IMR-90 (cell line): ENCODE measurements at regions not wholly inside any gene's neighbourhood (a gene's known extent, or its start where the extent isn't known, plus 50 kb on each side); places are given as distances from the start of the nearest gene placed in this dataset.

Experiments
- CHD1 ChIP-seq: IDR thresholded peaks from 2 replicates; pipeline ENCODE4 v1.6.1; 2012; ENCODE audit warnings: low read depth, low read length, improper control_type of control experiment
- CTCF ChIP-seq: conservative IDR thresholded peaks from 2 replicates; pipeline ENCODE4 v1.5.1; 2012; ENCODE audit warnings: mild to moderate bottlenecking, low read depth, low read length, improper control_type of control experiment
- MAFK ChIP-seq: IDR thresholded peaks from 2 replicates; pipeline ENCODE4 v1.6.1; 2012; ENCODE audit warnings: low read depth, low read length, improper control_type of control experiment
- POLR2A ChIP-seq: IDR thresholded peaks from 2 replicates; pipeline ENCODE4 v1.6.1; 2012; ENCODE audit warnings: mild to moderate bottlenecking, low read depth, low read length
- RCOR1 ChIP-seq: IDR thresholded peaks from 2 replicates; pipeline ENCODE4 v1.6.1; 2012; ENCODE audit warnings: mild to moderate bottlenecking, low read length, improper control_type of control experiment; ENCODE audit not compliant: insufficient replicate concordance
- RFX5 ChIP-seq: IDR thresholded peaks from 2 replicates; pipeline ENCODE4 v1.8.0; 2012; ENCODE audit warnings: low read depth, mild to moderate bottlenecking, low read length, moderate library complexity
- SMC3 ChIP-seq: fragments of 150-350 bp; IDR thresholded peaks from 2 replicates; pipeline ENCODE4 v1.6.1; 2016; ENCODE audit warnings: low read depth, mild to moderate bottlenecking, antibody characterized with exemption, low read length, moderate library complexity
- USF2 ChIP-seq: fragments of 150-350 bp; IDR thresholded peaks from 2 replicates; pipeline ENCODE4 v1.6.1; 2017; ENCODE audit warnings: mild to moderate bottlenecking, antibody characterized with exemption, low read length, low read depth

- no peak for TF ChIP-seq CTCF
- TF ChIP-seq MAFK, result no peak
- no peak for TF ChIP-seq RFX5
- no peak for TF ChIP-seq USF2
- no peak for TF ChIP-seq CHD1
- no peak for TF ChIP-seq POLR2A
- no peak for TF ChIP-seq RCOR1
- TF ChIP-seq SMC3, result no peak
These were observed 72.6 kb upstream of the BRINP1 start for GRCh38 chr9:119441832-119442231.
